Choroid plexus epithelial cell (primary cell): ENCODE measurements at regions not wholly inside any gene's neighbourhood (a gene's known extent, or its start where the extent isn't known, plus 50 kb on each side); places are given as distances from the start of the nearest gene placed in this dataset.

Experiments used
- DNase-seq: peaks from one replicate; pipeline ENCODE4 v3.0.0-alpha.2; 2010; ENCODE audit warnings: low read depth
- H3K4me3 ChIP-seq: 2 replicates; pipeline ENCODE4 v1.5.1; 2011; ENCODE audit warnings: low read depth, mild to moderate bottlenecking, control low read depth, low read length, moderate library complexity
- CTCF ChIP-seq: conservative IDR thresholded peaks from 2 replicates; pipeline ENCODE4 v1.5.1; 2011; ENCODE audit warnings: low read depth, mild to moderate bottlenecking, control low read depth, inconsistent platforms, low read length, moderate library complexity

GRCh38 chr12:86838711-86839110 lies 582.5 kb upstream of the MGAT4C start:
- TF ChIP-seq CTCF: no peak
- DNase-seq: peak; percentile 36
- no peak overlapping the region for H3K4me3 ChIP-seq

GRCh38 chr12:86838260-86838659 lies 582.1 kb upstream of the MGAT4C start:
- TF ChIP-seq CTCF: no peak
- no peak for DNase-seq
- no peak overlapping the region for H3K4me3 ChIP-seq

GRCh38 chr12:86837246-86837645 lies 581.1 kb upstream of the MGAT4C start:
- H3K4me3 ChIP-seq: no peak overlapping the region
- no peak for TF ChIP-seq CTCF
- no peak for DNase-seq

GRCh38 chr12:86834217-86834616 lies 578.0 kb upstream of the MGAT4C start:
- peak; percentile 1 for DNase-seq
- TF ChIP-seq CTCF: no peak
- no peak overlapping the region for H3K4me3 ChIP-seq

GRCh38 chr12:86827409-86827808 lies 571.2 kb upstream of the MGAT4C start:
- H3K4me3 ChIP-seq: no peak overlapping the region
- no peak for TF ChIP-seq CTCF
- DNase-seq: no peak

- no peak for TF ChIP-seq CTCF
- no peak overlapping the region for H3K4me3 ChIP-seq
- peak; percentile 1 for DNase-seq
These were observed 569.9 kb upstream of the MGAT4C start for GRCh38 chr12:86826051-86826450.

- peak; percentile 4 for DNase-seq
- no peak for TF ChIP-seq CTCF
- H3K4me3 ChIP-seq: no peak overlapping the region
These were observed 545.2 kb upstream of the MGAT4C start for GRCh38 chr12:86801439-86801838.
